Loucy (cell line): ENCODE measurements at regions not wholly inside any gene's neighbourhood (a gene's known extent, or its start where the extent isn't known, plus 50 kb on each side); places are given as distances from the start of the nearest gene placed in this dataset.

Experiments used
- H2AFZ ChIP-seq: fragments of 200-600 bp; sonication (generic); 2 replicates; pipeline ENCODE4 v1.6.0; 2016; ENCODE audit warnings: antibody characterized with exemption, mild to moderate bottlenecking, low read length, moderate library complexity
- H3F3A ChIP-seq: fragments of 200-600 bp; 2 replicates; pipeline ENCODE4 v1.6.0; 2016; ENCODE audit warnings: antibody characterized with exemption, low read depth, mild to moderate bottlenecking
- H3K27me3 ChIP-seq: fragments of 200-600 bp; sonication (generic); 2 replicates; pipeline ENCODE4 v1.6.1; 2014; ENCODE audit warnings: low read length, mild to moderate bottlenecking; ENCODE audit not compliant: insufficient read depth, poor library complexity, severe bottlenecking
- H3K36me3 ChIP-seq: fragments of 200-600 bp; sonication (generic); 2 replicates; pipeline ENCODE4 v1.6.1; 2016; ENCODE audit warnings: low read length; ENCODE audit not compliant: insufficient read depth
- H3K4me1 ChIP-seq: fragments of 200-600 bp; sonication (generic); 2 replicates; pipeline ENCODE4 v1.5.1; 2014; ENCODE audit warnings: low read length, mild to moderate bottlenecking; ENCODE audit not compliant: insufficient read depth, poor library complexity, severe bottlenecking
- H3K4me2 ChIP-seq: fragments of 200-600 bp; sonication (generic); 2 replicates; pipeline ENCODE4 v1.6.0; 2014; ENCODE audit warnings: antibody characterized with exemption, low read length, low read depth, mild to moderate bottlenecking; ENCODE audit not compliant: poor library complexity, severe bottlenecking
- H3K4me3 ChIP-seq: fragments of 200-600 bp; sonication (generic); 2 replicates; pipeline ENCODE4 v1.5.1; 2014; ENCODE audit warnings: low read length, mild to moderate bottlenecking, mixed read lengths; ENCODE audit not compliant: poor library complexity, severe bottlenecking
- H3K79me2 ChIP-seq: fragments of 200-600 bp; sonication (generic); 2 replicates; pipeline ENCODE4 v1.6.1; 2014; ENCODE audit warnings: low read length; ENCODE audit not compliant: insufficient read depth
- H3K9ac ChIP-seq: fragments of 200-600 bp; sonication (generic); 2 replicates; pipeline ENCODE4 v1.6.0; 2014; ENCODE audit warnings: mild to moderate bottlenecking, low read depth, low read length, moderate library complexity; ENCODE audit not compliant: poor library complexity, severe bottlenecking
- H3K9me2 ChIP-seq: fragments of 200-600 bp; sonication (generic); replicated peaks from 2 replicates; pipeline ENCODE4 v1.6.1; 2016; ENCODE audit warnings: low read depth, low read length, mixed read lengths
- H3K9me3 ChIP-seq: fragments of 200-600 bp; sonication (generic); 2 replicates; pipeline ENCODE4 v1.6.1; 2014; ENCODE audit warnings: mild to moderate bottlenecking, antibody characterized with exemption, low read length, low read depth; ENCODE audit not compliant: insufficient read depth
- H4K20me1 ChIP-seq: fragments of 200-600 bp; sonication (generic); 2 replicates; pipeline ENCODE4 v1.6.0; 2014; ENCODE audit warnings: antibody characterized with exemption, low read length, mild to moderate bottlenecking; ENCODE audit not compliant: insufficient read depth, poor library complexity, severe bottlenecking
- EZH2phosphoT487 ChIP-seq: fragments of 200-600 bp; IDR thresholded peaks from 2 replicates; pipeline ENCODE4 v1.6.1; 2018; ENCODE audit warnings: antibody characterized with exemption, mild to moderate bottlenecking, moderate library complexity, borderline replicate concordance
- TF ChIP-seq, protein P1 (sequence below): fragments of 200-600 bp; sonication (generic); conservative IDR thresholded peaks from 2 replicates; pipeline ENCODE4 v1.5.1; 2014; ENCODE audit warnings: mild to moderate bottlenecking, antibody characterized with exemption, low read length

DNA sequence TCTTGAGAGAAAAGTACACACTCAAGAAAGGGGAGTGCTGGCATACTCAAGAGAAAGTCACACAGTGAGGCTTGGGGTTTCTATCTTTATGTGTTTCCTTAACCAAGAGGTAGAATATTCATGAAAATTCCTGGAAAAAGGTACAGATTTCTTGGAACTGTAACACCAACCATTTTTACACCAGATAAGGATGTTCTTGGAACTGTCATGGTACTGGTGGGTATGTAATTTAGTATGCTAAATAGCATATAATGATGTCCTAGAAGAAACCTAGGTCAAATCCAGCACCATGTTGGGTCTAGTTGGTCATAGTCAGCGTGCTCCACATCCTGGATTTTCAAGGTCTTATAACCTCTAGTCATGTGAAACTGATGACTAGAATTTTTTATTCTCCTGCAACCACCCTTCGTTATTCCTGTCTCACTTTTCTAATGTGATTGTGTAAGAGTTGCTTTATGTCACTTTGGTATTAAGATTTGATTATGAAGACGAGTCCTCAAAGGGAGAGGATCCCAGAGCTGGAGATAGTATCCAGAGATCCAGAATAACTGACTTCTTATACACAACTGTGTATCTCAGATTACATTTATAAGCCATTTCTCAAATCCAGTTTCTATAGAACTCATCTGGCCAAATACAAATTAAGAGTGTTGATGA, 510.1 kb downstream of the TMTC2 start:
- no peaks in the 10 kb centered on the region for H3K9me2 ChIP-seq
- H3K4me3 ChIP-seq: no peak overlapping the region
- H3K79me2 ChIP-seq: no peaks in the 10 kb centered on the region
- no peaks in the 10 kb centered on the region for H3K36me3 ChIP-seq
- no peaks in the 10 kb centered on the region for H4K20me1 ChIP-seq
- TF ChIP-seq EZH2phosphoT487: no peak
- TF ChIP-seq, protein P1, sequence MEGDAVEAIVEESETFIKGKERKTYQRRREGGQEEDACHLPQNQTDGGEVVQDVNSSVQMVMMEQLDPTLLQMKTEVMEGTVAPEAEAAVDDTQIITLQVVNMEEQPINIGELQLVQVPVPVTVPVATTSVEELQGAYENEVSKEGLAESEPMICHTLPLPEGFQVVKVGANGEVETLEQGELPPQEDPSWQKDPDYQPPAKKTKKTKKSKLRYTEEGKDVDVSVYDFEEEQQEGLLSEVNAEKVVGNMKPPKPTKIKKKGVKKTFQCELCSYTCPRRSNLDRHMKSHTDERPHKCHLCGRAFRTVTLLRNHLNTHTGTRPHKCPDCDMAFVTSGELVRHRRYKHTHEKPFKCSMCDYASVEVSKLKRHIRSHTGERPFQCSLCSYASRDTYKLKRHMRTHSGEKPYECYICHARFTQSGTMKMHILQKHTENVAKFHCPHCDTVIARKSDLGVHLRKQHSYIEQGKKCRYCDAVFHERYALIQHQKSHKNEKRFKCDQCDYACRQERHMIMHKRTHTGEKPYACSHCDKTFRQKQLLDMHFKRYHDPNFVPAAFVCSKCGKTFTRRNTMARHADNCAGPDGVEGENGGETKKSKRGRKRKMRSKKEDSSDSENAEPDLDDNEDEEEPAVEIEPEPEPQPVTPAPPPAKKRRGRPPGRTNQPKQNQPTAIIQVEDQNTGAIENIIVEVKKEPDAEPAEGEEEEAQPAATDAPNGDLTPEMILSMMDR: no peak
- H3K27me3 ChIP-seq: no peaks in the 10 kb centered on the region
- H3K4me1 ChIP-seq: no peaks in the 10 kb centered on the region
- H3K9ac ChIP-seq: no peak overlapping the region
- H3K9me3 ChIP-seq: no peaks in the 10 kb centered on the region
- no peaks in the 10 kb centered on the region for H3F3A ChIP-seq
- no peak overlapping the region for H2AFZ ChIP-seq
- H3K4me2 ChIP-seq: no peak overlapping the region

DNA sequence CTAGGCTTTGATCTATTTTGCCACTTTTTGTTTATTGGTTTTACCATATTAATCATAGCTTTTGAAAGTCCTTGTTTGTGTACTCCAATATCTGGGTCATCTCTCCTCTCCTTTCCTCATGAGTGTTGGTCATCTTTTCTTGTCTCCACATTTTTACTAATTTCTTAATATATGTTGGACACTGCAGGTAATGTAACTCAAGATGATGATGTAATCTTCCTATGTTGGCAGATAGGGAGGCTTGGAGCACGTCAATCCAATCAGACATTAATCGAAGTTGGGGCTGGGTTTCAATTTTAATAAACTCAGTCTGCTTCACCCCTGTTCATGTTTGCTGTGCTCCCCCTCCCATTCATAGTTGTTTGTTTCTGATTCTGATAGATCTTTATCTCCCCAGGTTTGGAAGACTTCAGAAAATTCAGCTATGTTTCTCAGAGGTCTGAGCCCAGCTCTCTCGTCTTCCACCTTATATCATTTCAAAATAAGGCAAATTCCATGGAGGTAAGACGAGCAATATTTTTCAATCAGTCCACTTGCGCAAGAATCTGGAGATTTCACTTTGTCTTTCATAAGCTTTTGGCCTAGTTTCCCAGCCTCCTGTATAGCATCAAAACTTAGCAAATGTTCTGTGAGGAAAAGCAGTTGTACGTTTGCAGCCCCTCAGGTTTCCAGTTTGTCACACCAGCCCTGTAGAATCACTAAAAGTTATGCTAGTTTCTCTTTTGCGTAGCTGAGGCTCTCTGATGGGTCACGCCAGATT, 504.1 kb downstream of the TMTC2 start:
- H3K27me3 ChIP-seq: no peaks in the 10 kb centered on the region
- no peak overlapping the region for H3K4me2 ChIP-seq
- H3K9me2 ChIP-seq: no peaks in the 10 kb centered on the region
- no peaks in the 10 kb centered on the region for H3K9me3 ChIP-seq
- no peaks in the 10 kb centered on the region for H3K4me1 ChIP-seq
- no peaks in the 10 kb centered on the region for H3K36me3 ChIP-seq
- H3K9ac ChIP-seq: no peak overlapping the region
- H3K79me2 ChIP-seq: no peaks in the 10 kb centered on the region
- H4K20me1 ChIP-seq: no peaks in the 10 kb centered on the region
- TF ChIP-seq, protein P1: no peak
- no peaks in the 10 kb centered on the region for H3F3A ChIP-seq
- no peak overlapping the region for H2AFZ ChIP-seq
- no peak overlapping the region for H3K4me3 ChIP-seq

DNA sequence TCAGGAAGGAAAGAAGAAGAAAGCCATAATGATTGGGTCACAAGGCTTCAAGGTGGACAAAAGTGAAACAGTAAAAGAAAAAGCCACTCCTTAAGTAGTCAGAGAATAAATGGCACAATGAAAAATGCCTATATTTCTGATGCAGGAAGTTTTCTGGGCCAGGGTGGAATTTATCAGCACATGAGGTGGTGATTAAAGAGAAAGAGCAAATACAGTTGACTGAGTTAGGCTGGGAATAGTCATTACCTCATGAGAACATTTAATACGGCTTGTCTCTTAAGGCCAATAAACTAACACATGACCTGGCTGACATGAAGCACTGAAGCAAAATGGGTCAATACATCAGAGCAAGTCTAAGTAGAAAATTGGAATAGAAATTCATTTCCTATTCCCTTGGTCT, 499.7 kb downstream of the TMTC2 start:
- TF ChIP-seq EZH2phosphoT487: no peak
- TF ChIP-seq, protein P1: no peak
- Histone ChIP-seq H3K27me3 (no peaks in the 10 kb centered on the region), H3K9ac (no peak overlapping the region)

More for the DNA sequence above, 499.7 kb downstream of the TMTC2 start:
- H3K4me3 ChIP-seq: no peak overlapping the region
- H3F3A ChIP-seq: no peaks in the 10 kb centered on the region
- no peaks in the 10 kb centered on the region for H3K36me3 ChIP-seq
- no peaks in the 10 kb centered on the region for H4K20me1 ChIP-seq
- H2AFZ ChIP-seq: no peak overlapping the region
- no peaks in the 10 kb centered on the region for H3K79me2 ChIP-seq
- H3K4me1 ChIP-seq: no peaks in the 10 kb centered on the region
- H3K9me3 ChIP-seq: no peaks in the 10 kb centered on the region
- H3K4me2 ChIP-seq: no peak overlapping the region
- no peaks in the 10 kb centered on the region for H3K9me2 ChIP-seq
